Heart left ventricle (tissue), 16 donors: ENCODE measurements at regions not wholly inside any gene's neighbourhood (a gene's known extent, or its start where the extent isn't known, plus 50 kb on each side); places are given as distances from the start of the nearest gene placed in this dataset.

Experiments
- ATAC-seq, 4 donors: fragments of 200-7000 bp; cut with Tn5 transposase; one replicate each; pipeline ENCODE4 v1.9.1; 2020 to 2022; ENCODE audit warnings: moderate library complexity in 4 of 4, mild to moderate bottlenecking in 3 of 4, moderate number of reproducible peaks in 1 of 4
- DNase-seq, 5 donors: peaks; one replicate each; pipeline ENCODE4 v3.0.0-alpha.2; 2020
- H3K27ac ChIP-seq, 12 donors: fragments of 200-600 bp; sonication (generic) in 4 of 12; one replicate each; pipeline versions ENCODE4 v1.5.0 to v1.8.0; 2016 to 2022; ENCODE audit warnings: mild to moderate bottlenecking in 2 of 12
- H3K27me3 ChIP-seq, 9 donors: fragments of 200-600 bp; sonication (generic) in 2 of 9; one replicate each; pipeline versions ENCODE4 v1.5.1 to v1.8.0; 2016 to 2022; ENCODE audit warnings: mild to moderate bottlenecking in 3 of 9
- H3K36me3 ChIP-seq, 9 donors: fragments of 200-600 bp; sonication (generic) in 2 of 9; one replicate each; pipeline versions ENCODE4 v1.5.0 to v1.8.0; 2018 to 2022; ENCODE audit warnings: mild to moderate bottlenecking in 2 of 9
- H3K4me1 ChIP-seq, 12 donors: fragments of 200-600 bp; sonication (generic) in 4 of 12; one replicate each; pipeline versions ENCODE4 v1.5.0 to v1.8.0; 2016 to 2022; ENCODE audit warnings: mild to moderate bottlenecking in 3 of 12
- H3K4me3 ChIP-seq, 12 donors: fragments of 200-600 bp; sonication (generic) in 4 of 12; one replicate each; pipeline versions ENCODE4 v1.5.0 to v1.8.0; 2017 to 2022; ENCODE audit warnings: mild to moderate bottlenecking in 9 of 12, moderate library complexity in 4 of 12
- H3K9me3 ChIP-seq, 12 donors: fragments of 200-600 bp; sonication (generic) in 4 of 12; one replicate each; pipeline versions ENCODE4 v1.5.0 to v1.8.0; 2016 to 2022; ENCODE audit warnings: mild to moderate bottlenecking in 1 of 12
- CTCF ChIP-seq, 12 donors: fragments of 200-600 bp; sonication (generic) in 4 of 12; IDR thresholded peaks; one replicate each; pipeline versions ENCODE4 v1.5.0 to v1.8.0; 2018 to 2022; ENCODE audit warnings: antibody characterized with exemption in 12 of 12, mild to moderate bottlenecking in 5 of 12
- POLR2A ChIP-seq, 2 donors: fragments of 450-650 bp; IDR thresholded peaks; one replicate each; pipeline ENCODE4 v1.6.1; 2017; ENCODE audit warnings: antibody characterized with exemption in 2 of 2, mild to moderate bottlenecking in 2 of 2, moderate library complexity in 2 of 2
- WGBS, 4 donors: extraction: QIAGEN DNeasy Blood & Tissue Kit in 2 of 4; methylation state at CpG; one replicate each; pipeline versions ENCODE4 v1.1.5 to v1.1.7; 2013 to 2018; 5-methylcytosine and 5-hydroxymethylcytosine counted together
- intact Hi-C, 10 donors: fragments of 100-400 bp; cut with DNase I; formaldehyde crosslinking; loops; one replicate each; pipeline versions ENCODE4 v1.11.1 to v1.14.2; 2022
- donor health status: ischemic (EF 13 %, LVEDD 7.1; RV severe dilation, severe dysfunction).
- donor health status: healthy with polysubstance abuse.
- donor health status: DM: no; HTN: yes; CAD: no.
- donor health status: DM: no; HTN: no; CAD: no.
- donor health status: ischemic (EF 25% LVEDD 6.9; RV normal size, moderate dysfunction).
- donor health status: ischemic (EF 25% LVEDD 5.7; RV mildly dilated, moderate dysfunction).
- donor health status: healthy.
- donor health status: DM: yes; HTN: yes; CAD: no.
- donor health status: ischemic (EF 35%, LVEDD 5.7; RV mildly dilated, moderate dysfunction).
- donor health status: nonischemic (EF 11% LVEDD 7.7; RV severe dilation, severe dysfunction).
- donor health status: DM: yes; HTN: yes; CAD: no.
- donor health status: PGD.
- donor health status: ischemic (EF 29% LVEDD 5.4; RV normal size, mild dysfunction).
- donor health status: nonischemic (EF 23%, LVEDD 6.1; RV moderate dilation, normal function).

GRCh38 chr4:112002248-112002661 is 143.0 kb upstream of the FAM241A start:
- H3K4me3 ChIP-seq: no peak overlapping the region
- DNase-seq (no peak), ATAC-seq (no peak)
- no peaks in the 10 kb centered on the region for H3K27me3 ChIP-seq
- H3K36me3 ChIP-seq: no peaks in the 10 kb centered on the region
- intact Hi-C loops: no loop called here
- no peak for TF ChIP-seq POLR2A (IDR thresholded peaks at IDR 0.05)
- H3K9me3 ChIP-seq: no peaks in the 10 kb centered on the region
- no peak overlapping the region for H3K27ac ChIP-seq
- 66 to 80% (median 73%) methylated on average over 2 of the region's 2 CpGs for WGBS, 4 donors
- no peaks in the 10 kb centered on the region for H3K4me1 ChIP-seq

- 53 to 65% (median 57%) methylated on average over 2 of the region's 2 CpGs for WGBS, 4 donors
- intact Hi-C loops: no loop called here
Observed at GRCh38 chr4:112003231-112003907, 141.9 kb upstream of the FAM241A start.

GRCh38 chr4:112005027-112005426 is 140.2 kb upstream of the FAM241A start:
- TF ChIP-seq CTCF (IDR thresholded peaks at IDR 0.05) (no peak), POLR2A (IDR thresholded peaks at IDR 0.05) (no peak)

More at GRCh38 chr4:112003231-112003907, 141.9 kb upstream of the FAM241A start:
- no peaks in the 10 kb centered on the region for H3K9me3 ChIP-seq
- H3K4me1 ChIP-seq: no peaks in the 10 kb centered on the region
- H3K36me3 ChIP-seq: no peaks in the 10 kb centered on the region
- TF ChIP-seq POLR2A (IDR thresholded peaks at IDR 0.05): no peak
- no peak for TF ChIP-seq CTCF (IDR thresholded peaks at IDR 0.05)
- no peak overlapping the region for H3K4me3 ChIP-seq
- no peaks in the 10 kb centered on the region for H3K27me3 ChIP-seq
- no peak overlapping the region for H3K27ac ChIP-seq
- ATAC-seq (no peak), DNase-seq (no peak)

GRCh38 chr4:112007391-112007790 is 137.9 kb upstream of the FAM241A start:
- Histone ChIP-seq H3K36me3 (no peaks in the 10 kb centered on the region), H3K9me3 (no peaks in the 10 kb centered on the region), H3K4me3 (no peak overlapping the region), H3K27me3 (no peaks in the 10 kb centered on the region), H3K4me1 (no peaks in the 10 kb centered on the region), H3K27ac (no peak overlapping the region)
- 54 to 64% (median 62%) methylated on average over 2 of the region's 2 CpGs for WGBS, 4 donors
- intact Hi-C loops: no loop called here
- DNase-seq: no peak
- TF ChIP-seq CTCF (IDR thresholded peaks at IDR 0.05) (no peak), POLR2A (IDR thresholded peaks at IDR 0.05) (no peak)
- ATAC-seq: no peak

More at GRCh38 chr4:112005027-112005426, 140.2 kb upstream of the FAM241A start:
- no peaks in the 10 kb centered on the region for H3K27me3 ChIP-seq
- no peak overlapping the region for H3K4me3 ChIP-seq
- ATAC-seq (no peak), DNase-seq (no peak)
- H3K4me1 ChIP-seq: no peaks in the 10 kb centered on the region
- intact Hi-C loops: no loop called here
- no peak overlapping the region for H3K27ac ChIP-seq
- H3K9me3 ChIP-seq: no peaks in the 10 kb centered on the region
- no peaks in the 10 kb centered on the region for H3K36me3 ChIP-seq

GRCh38 chr4:112015960-112016359 is 129.3 kb upstream of the FAM241A start:
- WGBS, 4 donors: 73 to 82% (median 76%) methylated on average over 3 of the region's 3 CpGs
- Histone ChIP-seq H3K36me3 (no peaks in the 10 kb centered on the region), H3K4me1 (no peaks in the 10 kb centered on the region), H3K9me3 (no peaks in the 10 kb centered on the region), H3K4me3 (no peak overlapping the region), H3K27ac (no peak overlapping the region), H3K27me3 (no peaks in the 10 kb centered on the region)
- DNase-seq (no peak), ATAC-seq (no peak)
- TF ChIP-seq POLR2A (IDR thresholded peaks at IDR 0.05) (no peak), CTCF (IDR thresholded peaks at IDR 0.05) (no peak)
- intact Hi-C loops: no loop called here
